ENCODE measurements at regions not wholly inside any gene's neighbourhood (a gene's known extent, or its start where the extent isn't known, plus 50 kb on each side); places are given as distances from the start of the nearest gene placed in this dataset.

- 14 to 100% (median 75%) methylated on average over 1 of the region's 1 CpG; no CpG with 5 or more reads in 3 of the 10 experiments for WGBS, 10 experiments
Observed at GRCh38 chr4:26033389-26033788, 119.4 kb downstream of the SMIM20 start.

GRCh38 chr4:26034849-26035248 lies 120.8 kb downstream of the SMIM20 start:
- Histone ChIP-seq H3K4me1 (replicated peaks in 1 of 2) (peaks cover 16 to 29% of the 10 kb centered on the region in 2 donors), H3K27ac (no peak overlapping the region), H3K4me3 (no peak overlapping the region)
- in situ Hi-C loops (cut with MboI; ENCODE audit: low pct_unique_long_range_greater_than_20kb in 2 of 9, low sequenced_read_pairs in 9 of 9, unreplicated experiment in 9 of 9), result loop anchor here in 2 of 9 experiments (25.0 kb wide), 1 partner anchor 377 kb away; no protein-coding TSS in a partner anchor
- peak in 1 of 8 experiments; percentile 25 for ATAC-seq (replicated peaks in 6 of 8)
- 17 to 100% (median 30%) methylated on average over 1 of the region's 2 CpGs; no CpG with 5 or more reads in 6 of the 10 experiments for WGBS, 10 experiments

More at GRCh38 chr4:26033389-26033788, 119.4 kb downstream of the SMIM20 start:
- H3K27ac ChIP-seq, result no peak overlapping the region
- no peak overlapping the region for H3K4me3 ChIP-seq
- peaks cover 17 to 29% of the 10 kb centered on the region in 2 donors for H3K4me1 ChIP-seq (replicated peaks in 1 of 2)
- ATAC-seq (replicated peaks in 6 of 8), result no peak
- in situ Hi-C loops (cut with MboI; ENCODE audit: low pct_unique_long_range_greater_than_20kb in 2 of 9, low sequenced_read_pairs in 9 of 9, unreplicated experiment in 9 of 9), result loop anchor here in 2 of 9 experiments (25.0 kb wide), 1 partner anchor 379 kb away; no protein-coding TSS in a partner anchor

GRCh38 chr4:26035921-26036320 lies 121.9 kb downstream of the SMIM20 start:
- 40 to 100% (median 63%) methylated on average over 1 to 5 of the region's 5 CpGs; no CpG with 5 or more reads in 1 of the 10 experiments for WGBS, 10 experiments
- in situ Hi-C loops (cut with MboI; ENCODE audit: low pct_unique_long_range_greater_than_20kb in 2 of 9, low sequenced_read_pairs in 9 of 9, unreplicated experiment in 9 of 9), result loop anchor here in 2 of 9 experiments (25.0 kb wide), 1 partner anchor 376 kb away; no protein-coding TSS in a partner anchor
- H3K27ac ChIP-seq, result no peak overlapping the region
- H3K4me3 ChIP-seq, result no peak overlapping the region
- H3K4me1 ChIP-seq (replicated peaks in 1 of 2), result peaks cover 11 to 20% of the 10 kb centered on the region in 2 donors
- no peak for ATAC-seq (replicated peaks in 6 of 8)

DNA sequence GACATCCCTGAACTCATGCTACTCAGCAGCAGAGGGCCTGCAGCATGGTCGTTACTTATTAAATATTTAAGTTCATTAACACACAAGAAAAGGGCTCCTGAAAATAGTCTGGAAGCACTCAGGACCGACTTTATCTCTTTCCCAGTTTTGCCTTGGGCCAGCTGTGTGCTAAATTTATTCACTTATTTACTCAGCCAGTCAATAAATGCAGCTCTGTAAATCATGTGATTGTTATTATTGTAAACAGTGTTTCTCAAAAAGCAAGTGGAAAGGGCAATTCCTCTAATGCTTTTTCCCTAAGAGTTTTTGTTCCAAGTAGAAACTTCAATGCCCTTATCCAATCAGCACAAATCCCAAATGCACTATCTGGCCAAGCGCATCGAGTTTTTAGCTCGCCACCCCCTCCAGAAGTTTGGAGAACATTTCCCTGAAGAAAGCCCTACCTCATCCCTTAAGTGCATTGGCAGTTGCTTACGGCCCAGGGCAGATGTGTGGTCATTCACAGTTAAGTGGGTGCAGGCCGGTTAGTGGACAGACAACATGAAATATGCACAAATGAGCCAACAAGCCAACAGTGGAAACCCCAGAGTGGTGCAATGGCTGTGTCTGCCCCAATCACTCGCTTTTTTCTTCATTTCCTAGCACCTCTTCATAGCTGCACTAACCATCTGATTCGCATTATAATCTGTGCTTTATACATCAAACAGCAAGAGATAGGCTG lies 125.8 kb downstream of the SMIM20 start:
- ATAC-seq (replicated peaks in 6 of 8), result peak in 2 of 8 experiments; percentile 37 to 52
- no peaks in the 10 kb centered on the region for H3K4me1 ChIP-seq (replicated peaks in 1 of 2)
- H3K4me3 ChIP-seq, result no peak overlapping the region
- WGBS, 10 experiments, result 0 to 100% (median 77%) methylated on average over 1 to 9 of the region's 9 CpGs
- H3K27ac ChIP-seq, result no peak overlapping the region
- in situ Hi-C loops (cut with MboI; ENCODE audit: low pct_unique_long_range_greater_than_20kb in 2 of 9, low sequenced_read_pairs in 9 of 9, unreplicated experiment in 9 of 9), result loop anchor here in 2 of 9 experiments (25.0 kb wide), 1 partner anchor 373 kb away; no protein-coding TSS in a partner anchor

- no peaks in the 10 kb centered on the region for H3K4me1 ChIP-seq (replicated peaks in 1 of 2)
- no peak overlapping the region for H3K27ac ChIP-seq
- WGBS, 10 experiments, result 29 to 100% (median 67%) methylated on average over 1 to 2 of the region's 2 CpGs; no CpG with 5 or more reads in 3 of the 10 experiments
- in situ Hi-C loops (cut with MboI; ENCODE audit: low pct_unique_long_range_greater_than_20kb in 2 of 9, low sequenced_read_pairs in 9 of 9, unreplicated experiment in 9 of 9), result loop anchor here in 2 of 9 experiments (25.0 kb wide), 1 partner anchor 368 kb away; no protein-coding TSS in a partner anchor
- ATAC-seq (replicated peaks in 6 of 8), result no peak
- H3K4me3 ChIP-seq, result no peak overlapping the region
Observed at GRCh38 chr4:26044524-26044923, 130.5 kb downstream of the SMIM20 start.

GRCh38 chr4:26044983-26045382 lies 131.0 kb downstream of the SMIM20 start:
- in situ Hi-C loops (cut with MboI; ENCODE audit: low pct_unique_long_range_greater_than_20kb in 2 of 9, low sequenced_read_pairs in 9 of 9, unreplicated experiment in 9 of 9), result loop anchor here in 2 of 9 experiments (25.0 kb wide), 1 partner anchor 367 kb away; no protein-coding TSS in a partner anchor
- no peak overlapping the region for H3K4me3 ChIP-seq
- ATAC-seq (replicated peaks in 6 of 8), result no peak
- WGBS, 10 experiments, result 23 to 93% (median 71%) methylated on average over 2 to 4 of the region's 4 CpGs; no CpG with 5 or more reads in 4 of the 10 experiments
- no peak overlapping the region for H3K27ac ChIP-seq
- no peaks in the 10 kb centered on the region for H3K4me1 ChIP-seq (replicated peaks in 1 of 2)

GRCh38 chr4:26047795-26048194 lies 133.8 kb downstream of the SMIM20 start:
- in situ Hi-C loops (cut with MboI; ENCODE audit: low pct_unique_long_range_greater_than_20kb in 2 of 9, low sequenced_read_pairs in 9 of 9, unreplicated experiment in 9 of 9), result loop anchor here in 2 of 9 experiments (25.0 kb wide), 1 partner anchor 365 kb away; no protein-coding TSS in a partner anchor

GRCh38 chr4:26048378-26048882 lies 134.4 kb downstream of the SMIM20 start:
- 0 to 90% (median 60%) methylated on average over 1 to 6 of the region's 12 CpGs; no CpG with 5 or more reads in 1 of the 10 experiments for WGBS, 10 experiments
- Histone ChIP-seq H3K4me1 (replicated peaks in 1 of 2) (peaks cover 0 to 4% of the 10 kb centered on the region in 2 donors), H3K4me3 (no peak overlapping the region), H3K27ac (no peak overlapping the region)
- peak in 5 of 8 experiments; percentile 21 to 89 (median 58) for ATAC-seq (replicated peaks in 6 of 8)
- in situ Hi-C loops (cut with MboI; ENCODE audit: low pct_unique_long_range_greater_than_20kb in 2 of 9, low sequenced_read_pairs in 9 of 9, unreplicated experiment in 9 of 9), result loop anchor here in 2 of 9 experiments (25.0 kb wide), 1 partner anchor 364 kb away; no protein-coding TSS in a partner anchor

More at GRCh38 chr4:26047795-26048194, 133.8 kb downstream of the SMIM20 start:
- Histone ChIP-seq H3K4me1 (replicated peaks in 1 of 2) (peaks cover 0 to 4% of the 10 kb centered on the region in 2 donors), H3K27ac (no peak overlapping the region), H3K4me3 (no peak overlapping the region)
- 50 to 100% (median 88%) methylated on average over 1 to 5 of the region's 5 CpGs; no CpG with 5 or more reads in 3 of the 10 experiments for WGBS, 10 experiments
- ATAC-seq (replicated peaks in 6 of 8), result no peak

- Histone ChIP-seq H3K4me1 (replicated peaks in 1 of 2) (peaks cover 0 to 4% of the 10 kb centered on the region in 2 donors), H3K27ac (no peak overlapping the region), H3K4me3 (no peak overlapping the region)
- 11 to 92% (median 78%) methylated on average over 3 to 9 of the region's 9 CpGs; no CpG with 5 or more reads in 1 of the 10 experiments for WGBS, 10 experiments
- peak in 2 of 8 experiments; percentile 65 to 69 for ATAC-seq (replicated peaks in 6 of 8)
- in situ Hi-C loops (cut with MboI; ENCODE audit: low pct_unique_long_range_greater_than_20kb in 2 of 9, low sequenced_read_pairs in 9 of 9, unreplicated experiment in 9 of 9), result loop anchor here in 2 of 9 experiments (25.0 kb wide), 1 partner anchor 363 kb away; no protein-coding TSS in a partner anchor
Observed at GRCh38 chr4:26048950-26049349, 134.9 kb downstream of the SMIM20 start.

GRCh38 chr4:26049447-26049846 lies 135.4 kb downstream of the SMIM20 start:
- Histone ChIP-seq H3K4me3 (no peak overlapping the region), H3K27ac (no peak overlapping the region), H3K4me1 (replicated peaks in 1 of 2) (peaks cover 0 to 4% of the 10 kb centered on the region in 2 donors)
- in situ Hi-C loops (cut with MboI; ENCODE audit: low pct_unique_long_range_greater_than_20kb in 2 of 9, low sequenced_read_pairs in 9 of 9, unreplicated experiment in 9 of 9), result loop anchor here in 2 of 9 experiments (25.0 kb wide), 1 partner anchor 363 kb away; no protein-coding TSS in a partner anchor
- WGBS, 10 experiments, result 0 to 72% (median 50%) methylated on average over 1 to 2 of the region's 4 CpGs; no CpG with 5 or more reads in 5 of the 10 experiments
- ATAC-seq (replicated peaks in 6 of 8), result no peak

DNA sequence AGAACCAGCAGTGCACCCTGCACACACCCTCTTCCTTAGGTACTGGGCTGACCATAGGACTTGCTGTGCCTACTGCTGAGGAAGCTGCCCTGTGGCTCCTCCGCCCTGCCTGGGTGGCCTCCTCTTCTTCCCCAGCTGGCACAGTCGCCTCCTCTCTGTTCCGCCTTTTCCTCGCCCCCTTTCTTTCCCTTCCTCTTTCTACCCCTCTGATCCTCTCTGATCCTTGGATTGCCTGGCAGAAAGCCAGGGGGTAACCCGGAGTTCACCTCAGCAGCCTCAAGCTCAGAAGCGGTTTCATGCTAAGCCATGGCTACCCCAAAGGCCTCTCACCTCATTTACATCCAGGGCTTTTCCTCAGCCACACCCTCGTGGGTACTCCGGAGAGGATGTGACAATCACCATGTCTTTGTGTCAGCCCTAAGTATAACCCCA lies 136.2 kb downstream of the SMIM20 start:
- in situ Hi-C loops (cut with MboI; ENCODE audit: low pct_unique_long_range_greater_than_20kb in 2 of 9, low sequenced_read_pairs in 9 of 9, unreplicated experiment in 9 of 9), result loop anchor here in 1 of 9 experiments (25.0 kb wide), 1 partner anchor 362 kb away; no protein-coding TSS in a partner anchor

GRCh38 chr4:26050671-26051070 lies 136.7 kb downstream of the SMIM20 start:
- H3K27ac ChIP-seq, result no peak overlapping the region
- H3K4me1 ChIP-seq (replicated peaks in 1 of 2), result peaks cover 0 to 4% of the 10 kb centered on the region in 2 donors
- in situ Hi-C loops (cut with MboI; ENCODE audit: low pct_unique_long_range_greater_than_20kb in 2 of 9, low sequenced_read_pairs in 9 of 9, unreplicated experiment in 9 of 9), result loop anchor here in 1 of 9 experiments (25.0 kb wide), 1 partner anchor 362 kb away; no protein-coding TSS in a partner anchor
- ATAC-seq (replicated peaks in 6 of 8), result no peak
- no peak overlapping the region for H3K4me3 ChIP-seq
- 73 to 100% (median 91%) methylated on average over 1 to 4 of the region's 5 CpGs; no CpG with 5 or more reads in 2 of the 10 experiments for WGBS, 10 experiments

More for the DNA sequence above, 136.2 kb downstream of the SMIM20 start:
- Histone ChIP-seq H3K27ac (no peak overlapping the region), H3K4me1 (replicated peaks in 1 of 2) (peaks cover 0 to 4% of the 10 kb centered on the region in 2 donors), H3K4me3 (no peak overlapping the region)
- WGBS, 10 experiments, result 33 to 100% (median 72%) methylated on average over 1 to 7 of the region's 8 CpGs; no CpG with 5 or more reads in 3 of the 10 experiments
- peak in 2 of 8 experiments; percentile 24 to 42 for ATAC-seq (replicated peaks in 6 of 8)

Data from motor neuron (in vitro differentiated cells).